ENCODE measurements at regions not wholly inside any gene's neighbourhood (a gene's known extent, or its start where the extent isn't known, plus 50 kb on each side); places are given as distances from the start of the nearest gene placed in this dataset.

GRCh38 chr18:71939483-71939882 is 604.7 kb downstream of the CBLN2 start:
- TF ChIP-seq EZH2 (IDR thresholded peaks at IDR 0.05; ENCODE audit: borderline replicate concordance, low read depth, low read length, severe bottlenecking), result no peak
- TF ChIP-seq, protein P1, sequence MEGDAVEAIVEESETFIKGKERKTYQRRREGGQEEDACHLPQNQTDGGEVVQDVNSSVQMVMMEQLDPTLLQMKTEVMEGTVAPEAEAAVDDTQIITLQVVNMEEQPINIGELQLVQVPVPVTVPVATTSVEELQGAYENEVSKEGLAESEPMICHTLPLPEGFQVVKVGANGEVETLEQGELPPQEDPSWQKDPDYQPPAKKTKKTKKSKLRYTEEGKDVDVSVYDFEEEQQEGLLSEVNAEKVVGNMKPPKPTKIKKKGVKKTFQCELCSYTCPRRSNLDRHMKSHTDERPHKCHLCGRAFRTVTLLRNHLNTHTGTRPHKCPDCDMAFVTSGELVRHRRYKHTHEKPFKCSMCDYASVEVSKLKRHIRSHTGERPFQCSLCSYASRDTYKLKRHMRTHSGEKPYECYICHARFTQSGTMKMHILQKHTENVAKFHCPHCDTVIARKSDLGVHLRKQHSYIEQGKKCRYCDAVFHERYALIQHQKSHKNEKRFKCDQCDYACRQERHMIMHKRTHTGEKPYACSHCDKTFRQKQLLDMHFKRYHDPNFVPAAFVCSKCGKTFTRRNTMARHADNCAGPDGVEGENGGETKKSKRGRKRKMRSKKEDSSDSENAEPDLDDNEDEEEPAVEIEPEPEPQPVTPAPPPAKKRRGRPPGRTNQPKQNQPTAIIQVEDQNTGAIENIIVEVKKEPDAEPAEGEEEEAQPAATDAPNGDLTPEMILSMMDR (IDR thresholded peaks at IDR 0.05; ENCODE audit: borderline replicate concordance, extremely low read depth, low read length, poor library complexity, severe bottlenecking), result no peak
- no peak for ATAC-seq (ENCODE audit: insufficient read depth, low read depth)
- no peak for DNase-seq

GRCh38 chr18:71936744-71937143 is 607.4 kb downstream of the CBLN2 start:
- H3K36me3 ChIP-seq (ENCODE audit: insufficient read depth, low read length), result no peaks in the 10 kb centered on the region
- no peak overlapping the region for H3K4me3 ChIP-seq (ENCODE audit: low read depth in 1 of 2, low read length in 2 of 2)
- H3K4me2 ChIP-seq (ENCODE audit: insufficient read depth, low read length), result no peak overlapping the region
- no peak overlapping the region for H3K27ac ChIP-seq (ENCODE audit: low read length)
- no peak for DNase-seq
- H3K9me3 ChIP-seq (ENCODE audit: insufficient read depth, low read length, severe bottlenecking), result no peaks in the 10 kb centered on the region
- no peak for TF ChIP-seq EZH2 (IDR thresholded peaks at IDR 0.05; ENCODE audit: borderline replicate concordance, low read depth, low read length, severe bottlenecking)
- TF ChIP-seq, protein P1 (IDR thresholded peaks at IDR 0.05; ENCODE audit: borderline replicate concordance, extremely low read depth, low read length, poor library complexity, severe bottlenecking), result no peak
- H3K79me2 ChIP-seq (ENCODE audit: insufficient read depth, low read length), result no peaks in the 10 kb centered on the region
- no peaks in the 10 kb centered on the region for H3K4me1 ChIP-seq (ENCODE audit: insufficient read depth, low read length)
- no peak overlapping the region for H3K9ac ChIP-seq (ENCODE audit: low read depth, low read length)
- H4K20me1 ChIP-seq (ENCODE audit: insufficient read depth, low read length), result no peaks in the 10 kb centered on the region
- no peak overlapping the region for H2AFZ ChIP-seq (ENCODE audit: low read depth, low read length)
- ATAC-seq (ENCODE audit: insufficient read depth, low read depth), result no peak
- no peaks in the 10 kb centered on the region for H3K27me3 ChIP-seq (ENCODE audit: insufficient read depth, low read length, poor library complexity)

More at GRCh38 chr18:71939483-71939882, 604.7 kb downstream of the CBLN2 start:
- H3K79me2 ChIP-seq (ENCODE audit: insufficient read depth, low read length), result no peaks in the 10 kb centered on the region
- H3K9ac ChIP-seq (ENCODE audit: low read depth, low read length), result no peak overlapping the region
- no peak overlapping the region for H3K4me2 ChIP-seq (ENCODE audit: insufficient read depth, low read length)
- H3K27me3 ChIP-seq (ENCODE audit: insufficient read depth, low read length, poor library complexity), result no peaks in the 10 kb centered on the region
- no peak overlapping the region for H3K4me3 ChIP-seq (ENCODE audit: low read depth in 1 of 2, low read length in 2 of 2)
- no peaks in the 10 kb centered on the region for H3K9me3 ChIP-seq (ENCODE audit: insufficient read depth, low read length, severe bottlenecking)
- H4K20me1 ChIP-seq (ENCODE audit: insufficient read depth, low read length), result no peaks in the 10 kb centered on the region
- H3K36me3 ChIP-seq (ENCODE audit: insufficient read depth, low read length), result no peaks in the 10 kb centered on the region
- H2AFZ ChIP-seq (ENCODE audit: low read depth, low read length), result no peak overlapping the region
- H3K4me1 ChIP-seq (ENCODE audit: insufficient read depth, low read length), result no peaks in the 10 kb centered on the region
- no peak overlapping the region for H3K27ac ChIP-seq (ENCODE audit: low read length)

DNA sequence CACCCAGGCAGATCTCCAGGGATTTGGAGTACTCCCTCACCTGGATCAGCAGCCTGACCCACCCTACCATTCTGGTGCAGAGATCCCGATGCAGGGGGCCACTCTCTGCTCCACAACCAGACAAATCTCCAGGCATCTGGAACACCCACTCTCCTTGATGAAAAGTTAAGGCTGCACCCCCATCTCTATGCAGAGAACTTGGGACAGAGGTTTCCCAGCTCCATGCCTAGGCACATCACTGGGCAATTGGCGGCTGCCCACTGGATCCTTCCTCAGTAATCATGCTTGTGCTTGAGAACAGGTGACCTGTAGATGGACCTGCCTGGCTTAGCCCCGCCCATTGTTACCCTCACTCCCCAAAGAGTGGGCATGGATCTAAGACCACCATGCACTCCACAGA is 624.9 kb downstream of the CBLN2 start:
- DNase-seq, result no peak
- no peak overlapping the region for H3K4me2 ChIP-seq (ENCODE audit: insufficient read depth, low read length)
- no peaks in the 10 kb centered on the region for H3K4me1 ChIP-seq (ENCODE audit: insufficient read depth, low read length)
- no peaks in the 10 kb centered on the region for H4K20me1 ChIP-seq (ENCODE audit: insufficient read depth, low read length)
- H3K36me3 ChIP-seq (ENCODE audit: insufficient read depth, low read length), result no peaks in the 10 kb centered on the region
- TF ChIP-seq, protein P1 (IDR thresholded peaks at IDR 0.05; ENCODE audit: borderline replicate concordance, extremely low read depth, low read length, poor library complexity, severe bottlenecking), result no peak
- no peak for TF ChIP-seq EZH2 (IDR thresholded peaks at IDR 0.05; ENCODE audit: borderline replicate concordance, low read depth, low read length, severe bottlenecking)
- no peaks in the 10 kb centered on the region for H3K79me2 ChIP-seq (ENCODE audit: insufficient read depth, low read length)
- no peak overlapping the region for H3K9ac ChIP-seq (ENCODE audit: low read depth, low read length)
- no peak overlapping the region for H3K27ac ChIP-seq (ENCODE audit: low read length)
- no peak for ATAC-seq (ENCODE audit: insufficient read depth, low read depth)
- no peaks in the 10 kb centered on the region for H3K27me3 ChIP-seq (ENCODE audit: insufficient read depth, low read length, poor library complexity)
- H2AFZ ChIP-seq (ENCODE audit: low read depth, low read length), result no peak overlapping the region
- H3K4me3 ChIP-seq (ENCODE audit: low read depth in 1 of 2, low read length in 2 of 2), result no peak overlapping the region
- peaks cover 3% of the 10 kb centered on the region for H3K9me3 ChIP-seq (ENCODE audit: insufficient read depth, low read length, severe bottlenecking)

DNA sequence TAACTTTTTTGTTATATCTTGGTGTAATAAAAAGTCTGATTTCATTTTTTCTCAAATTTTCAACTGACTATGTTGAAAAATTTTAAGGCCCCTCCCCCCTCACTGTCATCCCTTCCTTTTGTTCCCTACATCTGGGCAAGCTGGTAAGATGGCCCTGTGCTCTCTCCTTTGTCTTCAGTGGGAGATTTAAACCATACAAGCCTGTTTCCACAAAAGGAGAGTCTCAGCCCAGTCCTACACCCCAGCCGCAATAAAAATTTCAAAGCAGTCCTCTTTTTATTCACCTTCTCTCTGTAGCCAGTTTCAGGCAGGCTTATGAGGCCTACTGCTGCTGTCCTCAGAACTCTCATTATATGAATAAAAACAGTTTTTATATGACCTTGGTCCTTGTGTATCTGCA is 630.5 kb downstream of the CBLN2 start:
- Histone ChIP-seq H3K4me3 (ENCODE audit: low read depth in 1 of 2, low read length in 2 of 2) (no peak overlapping the region), H3K27ac (ENCODE audit: low read length) (no peak overlapping the region), H3K4me1 (ENCODE audit: insufficient read depth, low read length) (no peaks in the 10 kb centered on the region), H3K9me3 (ENCODE audit: insufficient read depth, low read length, severe bottlenecking) (no peaks in the 10 kb centered on the region), H3K9ac (ENCODE audit: low read depth, low read length) (no peak overlapping the region), H3K27me3 (ENCODE audit: insufficient read depth, low read length, poor library complexity) (no peaks in the 10 kb centered on the region), H3K4me2 (ENCODE audit: insufficient read depth, low read length) (no peak overlapping the region), H2AFZ (ENCODE audit: low read depth, low read length) (no peak overlapping the region), H4K20me1 (ENCODE audit: insufficient read depth, low read length) (no peaks in the 10 kb centered on the region), H3K36me3 (ENCODE audit: insufficient read depth, low read length) (no peaks in the 10 kb centered on the region), H3K79me2 (ENCODE audit: insufficient read depth, low read length) (no peaks in the 10 kb centered on the region)
- no peak for ATAC-seq (ENCODE audit: insufficient read depth, low read depth)
- DNase-seq, result no peak
- TF ChIP-seq EZH2 (IDR thresholded peaks at IDR 0.05; ENCODE audit: borderline replicate concordance, low read depth, low read length, severe bottlenecking), result no peak
- TF ChIP-seq, protein P1 (IDR thresholded peaks at IDR 0.05; ENCODE audit: borderline replicate concordance, extremely low read depth, low read length, poor library complexity, severe bottlenecking), result no peak
